Endothelial cell of umbilical vein (primary cell): ENCODE measurements at regions not wholly inside any gene's neighbourhood (a gene's known extent, or its start where the extent isn't known, plus 50 kb on each side); places are given as distances from the start of the nearest gene placed in this dataset.

Source experiments
- POLR2AphosphoS5 ChIP-seq: IDR thresholded peaks from 2 replicates; pipeline ENCODE4 v1.6.1; 2012; ENCODE audit warnings: low read depth, mild to moderate bottlenecking, control low read depth, low read length, moderate library complexity; ENCODE audit not compliant: insufficient read depth
- TF ChIP-seq, protein P1 (sequence below), 2 donors: IDR thresholded peaks; 1 replicate in 1 of 2; 2 replicates in 1 of 2; pipeline ENCODE4 v1.5.1; 2011; ENCODE audit warnings: low read length in 2 of 2, mild to moderate bottlenecking in 2 of 2, moderate library complexity in 2 of 2, control low read depth in 1 of 2, inconsistent platforms in 1 of 2, low read depth in 1 of 2; ENCODE audit not compliant: insufficient read depth in 1 of 2; ENCODE audit errors: extremely low read depth in 1 of 2

- no peak for TF ChIP-seq POLR2AphosphoS5
- TF ChIP-seq, protein P1, sequence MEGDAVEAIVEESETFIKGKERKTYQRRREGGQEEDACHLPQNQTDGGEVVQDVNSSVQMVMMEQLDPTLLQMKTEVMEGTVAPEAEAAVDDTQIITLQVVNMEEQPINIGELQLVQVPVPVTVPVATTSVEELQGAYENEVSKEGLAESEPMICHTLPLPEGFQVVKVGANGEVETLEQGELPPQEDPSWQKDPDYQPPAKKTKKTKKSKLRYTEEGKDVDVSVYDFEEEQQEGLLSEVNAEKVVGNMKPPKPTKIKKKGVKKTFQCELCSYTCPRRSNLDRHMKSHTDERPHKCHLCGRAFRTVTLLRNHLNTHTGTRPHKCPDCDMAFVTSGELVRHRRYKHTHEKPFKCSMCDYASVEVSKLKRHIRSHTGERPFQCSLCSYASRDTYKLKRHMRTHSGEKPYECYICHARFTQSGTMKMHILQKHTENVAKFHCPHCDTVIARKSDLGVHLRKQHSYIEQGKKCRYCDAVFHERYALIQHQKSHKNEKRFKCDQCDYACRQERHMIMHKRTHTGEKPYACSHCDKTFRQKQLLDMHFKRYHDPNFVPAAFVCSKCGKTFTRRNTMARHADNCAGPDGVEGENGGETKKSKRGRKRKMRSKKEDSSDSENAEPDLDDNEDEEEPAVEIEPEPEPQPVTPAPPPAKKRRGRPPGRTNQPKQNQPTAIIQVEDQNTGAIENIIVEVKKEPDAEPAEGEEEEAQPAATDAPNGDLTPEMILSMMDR (IDR thresholded peaks at IDR 0.05; ENCODE audit: extremely low read depth in 1 of 2, insufficient read depth in 1 of 2, low read depth in 1 of 2, low read length in 2 of 2): no peak
Observed at GRCh38 chr3:74074700-74075099, 450.0 kb upstream of the PDZRN3 start.
